Right hindlimb (tissue), 1 donor: ENCODE measurements at regions not wholly inside any gene's neighbourhood (a gene's known extent, or its start where the extent isn't known, plus 50 kb on each side); places are given as distances from the start of the nearest gene placed in this dataset.
"Not testable (repeated sequence)": the region's sequence is repeated elsewhere in the genome, so short reads cannot be mapped to it uniquely, and the experiment has no call there.

ENCODE experiments used
- DNase-seq: peaks from one replicate; pipeline ENCODE4 v3.0.0-alpha.2; 2018

DNA sequence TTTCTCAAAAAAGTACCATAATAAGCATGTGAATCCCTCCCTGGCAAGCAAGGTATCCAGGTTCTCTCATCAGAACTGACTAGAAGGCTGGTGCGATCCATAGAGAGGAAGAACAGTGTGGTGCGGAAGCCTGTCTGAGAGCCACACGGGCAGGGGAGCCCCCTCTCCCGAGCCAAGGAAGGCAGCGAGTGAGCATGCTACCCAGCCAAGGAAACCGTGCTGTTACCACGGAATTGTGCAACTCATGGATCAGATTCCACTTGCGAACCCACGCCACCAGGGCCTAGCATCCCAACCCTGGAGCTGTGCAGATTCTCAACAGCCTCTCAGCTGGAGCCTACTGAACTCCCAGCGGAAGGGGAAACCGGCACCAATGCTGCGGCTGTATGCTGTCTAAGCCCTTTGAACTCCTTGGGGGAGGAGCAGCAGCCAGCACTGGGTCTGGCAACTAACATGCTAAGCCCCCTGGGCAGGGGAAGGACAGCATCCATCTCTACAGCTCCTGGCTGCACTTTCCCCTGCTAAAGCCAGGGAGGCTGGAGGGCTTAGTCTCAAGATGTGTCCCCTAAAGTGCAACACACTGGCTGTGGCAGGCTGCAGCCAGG, 823.1 kb downstream of the EPHA4 start:
- DNase-seq: no peak

DNA sequence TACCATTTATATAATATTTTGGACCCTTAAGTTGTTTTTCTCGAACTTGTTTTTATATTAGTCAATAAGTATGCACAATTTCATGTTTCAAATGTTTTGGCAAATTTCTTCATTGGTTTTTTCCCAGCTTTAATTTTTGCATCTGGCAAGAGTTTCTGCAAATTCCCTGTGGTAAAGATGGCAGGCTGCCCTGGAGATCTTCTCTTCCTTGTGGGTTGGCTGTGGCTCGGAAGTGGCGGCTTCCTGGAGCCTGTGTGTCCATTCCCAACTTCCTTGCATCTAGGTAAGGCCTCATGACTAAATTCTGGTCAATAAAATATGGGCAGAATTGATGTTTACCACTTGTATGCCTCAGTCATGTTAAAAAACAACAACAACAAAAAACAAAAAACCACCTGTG, 818.6 kb downstream of the EPHA4 start:
- no peak for DNase-seq

DNA sequence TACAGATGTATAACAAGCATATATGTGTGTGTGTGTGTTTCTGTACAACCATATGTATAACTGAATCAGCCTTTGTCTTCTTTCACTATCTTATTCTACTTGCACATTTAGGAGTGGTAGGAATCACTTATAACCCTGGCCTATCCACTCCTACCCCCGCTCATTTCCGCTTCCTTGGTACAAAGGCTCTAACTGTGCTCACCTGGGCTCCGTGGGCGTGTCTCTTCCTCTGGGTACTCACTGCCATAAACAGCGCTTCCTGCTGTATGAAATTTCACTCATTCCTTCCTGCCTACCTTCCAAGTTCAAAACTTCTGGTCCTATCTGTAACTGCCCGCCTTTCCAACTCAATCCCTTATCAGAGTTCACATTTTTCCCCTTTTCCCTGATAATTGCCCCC, 815.5 kb downstream of the EPHA4 start:
- no peak for DNase-seq

DNA sequence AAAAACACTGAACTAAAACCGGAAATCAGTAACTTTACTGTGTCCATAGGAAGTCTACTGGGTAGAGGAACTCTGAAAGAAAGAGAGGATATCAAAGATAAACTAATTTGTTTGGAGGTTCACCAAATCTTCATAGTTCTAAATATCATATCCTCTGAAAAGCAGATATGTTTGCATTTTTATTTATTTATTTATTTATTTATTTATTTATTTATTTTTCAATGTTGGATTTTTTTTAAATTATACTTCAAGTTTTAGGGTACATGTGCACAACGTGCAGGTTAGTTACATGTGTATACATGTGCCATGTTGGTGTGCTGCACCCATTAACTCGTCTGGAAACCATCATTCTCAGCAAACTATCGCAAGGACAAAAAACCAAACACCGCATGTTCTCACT, 813.7 kb downstream of the EPHA4 start:
- not testable (repeated sequence) for DNase-seq

DNA sequence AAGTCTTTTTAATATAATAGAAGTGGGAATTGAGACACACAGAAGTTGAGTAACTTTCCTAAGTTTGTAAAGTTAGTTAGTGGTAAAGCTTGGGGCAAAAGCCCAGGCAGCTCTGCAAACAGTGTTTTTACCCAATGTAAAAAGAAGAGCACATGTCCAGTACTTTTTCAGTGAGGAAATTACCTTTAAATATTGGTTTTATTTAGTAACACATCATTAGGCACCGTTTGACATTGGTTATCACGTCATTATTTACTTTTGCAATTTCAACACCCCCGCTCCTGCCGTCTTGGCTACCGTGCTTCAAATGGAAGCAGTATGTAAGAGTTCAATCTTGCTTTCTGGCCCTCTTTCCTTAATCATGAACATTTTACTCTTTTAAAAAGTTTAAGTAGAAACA, 807.9 kb downstream of the EPHA4 start:
- peak; percentile 18 for DNase-seq

DNA sequence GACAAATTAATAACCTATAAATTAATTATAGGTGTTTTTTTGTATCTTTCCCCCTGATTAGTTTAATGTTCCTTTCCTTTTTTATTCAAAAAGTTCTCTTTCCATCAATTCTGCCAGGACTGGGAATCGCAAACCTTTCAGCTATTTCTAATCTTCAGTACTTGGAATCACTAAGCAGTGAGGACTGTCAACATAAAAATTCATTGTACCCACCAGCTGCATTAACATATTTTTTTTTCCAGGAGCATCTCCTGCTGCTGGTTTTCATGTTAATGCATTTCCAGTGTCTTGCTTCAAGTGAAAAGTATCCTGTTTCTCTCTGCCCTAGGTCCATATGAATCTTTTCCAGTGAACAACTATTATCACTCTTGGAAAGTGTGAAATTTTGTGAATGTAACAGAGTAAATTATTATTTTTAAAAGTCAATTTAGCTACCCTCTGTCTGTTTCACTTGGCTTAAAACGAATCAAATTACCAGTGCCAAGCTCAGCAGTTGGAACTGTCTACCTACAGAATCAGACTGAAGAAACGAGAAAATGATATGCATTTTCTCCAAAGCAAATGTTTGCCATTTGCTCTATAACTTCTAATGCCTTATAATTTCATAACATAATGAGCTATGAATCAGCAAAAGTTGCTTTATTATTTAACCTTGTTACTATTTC, 804.4 kb downstream of the EPHA4 start:
- no peak for DNase-seq

DNA sequence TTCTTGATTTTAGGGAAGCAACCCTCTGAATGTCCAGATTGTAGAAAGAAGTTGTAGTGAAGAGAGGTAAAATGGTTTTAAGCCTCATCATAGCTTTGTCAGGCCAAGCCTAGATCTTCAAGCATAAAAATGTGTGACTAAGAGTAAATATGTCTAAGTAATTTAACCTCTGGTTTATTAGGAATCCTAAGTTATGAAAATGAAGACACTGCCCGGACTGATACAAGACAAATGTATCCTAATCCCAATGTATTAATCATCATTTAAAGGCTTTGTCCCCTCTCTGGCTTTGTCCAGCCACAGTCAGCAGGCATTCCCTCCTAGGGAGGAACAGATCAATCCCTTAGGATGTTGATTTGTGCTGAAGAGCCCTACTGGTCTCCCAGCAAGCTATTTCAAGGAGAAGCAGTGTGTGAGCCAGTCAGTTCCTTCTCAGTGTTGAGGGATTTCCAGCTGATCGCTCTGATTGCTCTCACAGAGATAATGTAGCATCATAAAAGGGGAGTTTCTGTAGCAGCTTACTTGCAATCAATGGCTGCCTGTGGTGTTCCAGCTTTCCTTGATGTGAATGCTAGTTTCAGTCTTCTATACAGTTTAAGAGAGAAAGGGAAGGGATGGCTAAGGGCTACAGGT, 796.1 kb downstream of the EPHA4 start:
- DNase-seq: no peak

DNA sequence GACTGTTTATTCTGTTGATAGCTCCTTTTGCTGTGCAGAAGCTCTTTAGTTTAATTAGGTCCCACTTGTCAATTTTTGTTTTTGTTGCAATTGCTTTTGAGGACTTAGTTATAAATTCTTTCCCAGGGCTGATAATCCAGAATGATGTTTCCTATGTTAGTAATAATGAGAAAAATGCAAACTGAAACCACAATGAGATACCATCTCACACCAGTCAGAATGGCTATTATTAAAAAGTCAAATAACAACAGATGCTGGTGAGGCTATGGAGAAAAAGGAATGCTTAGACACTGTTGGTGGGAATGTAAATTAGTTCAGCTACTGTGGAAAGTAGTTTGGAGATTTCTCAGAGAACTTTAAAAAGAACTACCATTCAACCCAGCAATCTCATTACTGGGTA, 793.0 kb downstream of the EPHA4 start:
- not testable (repeated sequence) for DNase-seq

DNA sequence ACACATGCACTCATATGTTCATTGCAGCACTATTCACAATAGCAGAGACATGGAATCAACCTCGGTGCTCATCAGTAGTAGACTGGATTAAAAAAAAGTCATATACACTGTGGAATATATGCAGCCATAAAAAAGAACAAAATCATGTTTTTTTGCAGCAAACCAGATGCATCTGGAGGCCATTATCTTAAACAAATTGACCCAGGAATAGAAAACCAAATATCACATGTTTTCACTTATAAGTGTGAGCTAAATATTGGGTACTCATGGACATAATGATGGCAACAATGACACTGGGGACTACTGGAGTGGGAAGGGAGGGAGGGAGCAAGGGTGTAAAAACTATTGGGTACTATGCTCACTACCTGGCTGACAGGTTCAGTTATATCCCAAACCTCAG, 792.6 kb downstream of the EPHA4 start:
- no peak for DNase-seq

DNA sequence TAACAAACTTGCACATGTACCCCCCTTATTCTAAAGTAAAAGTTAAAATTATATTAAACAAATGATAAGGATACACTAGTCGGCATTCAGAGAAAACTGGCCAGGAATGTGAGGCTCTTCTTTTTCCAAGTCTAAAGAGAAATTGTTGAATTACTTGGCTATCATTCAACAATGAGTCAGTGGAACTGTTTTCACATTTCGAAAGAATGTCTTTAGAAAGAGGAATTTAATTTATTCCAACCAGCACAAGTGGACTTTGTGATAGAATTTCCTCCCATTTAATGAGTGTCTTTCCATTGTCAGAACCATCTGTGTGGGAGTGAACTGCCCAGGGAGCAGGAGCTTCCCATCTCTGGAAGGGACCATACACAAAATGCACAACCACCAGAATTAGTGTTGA, 792.2 kb downstream of the EPHA4 start:
- DNase-seq: peak; percentile 27

DNA sequence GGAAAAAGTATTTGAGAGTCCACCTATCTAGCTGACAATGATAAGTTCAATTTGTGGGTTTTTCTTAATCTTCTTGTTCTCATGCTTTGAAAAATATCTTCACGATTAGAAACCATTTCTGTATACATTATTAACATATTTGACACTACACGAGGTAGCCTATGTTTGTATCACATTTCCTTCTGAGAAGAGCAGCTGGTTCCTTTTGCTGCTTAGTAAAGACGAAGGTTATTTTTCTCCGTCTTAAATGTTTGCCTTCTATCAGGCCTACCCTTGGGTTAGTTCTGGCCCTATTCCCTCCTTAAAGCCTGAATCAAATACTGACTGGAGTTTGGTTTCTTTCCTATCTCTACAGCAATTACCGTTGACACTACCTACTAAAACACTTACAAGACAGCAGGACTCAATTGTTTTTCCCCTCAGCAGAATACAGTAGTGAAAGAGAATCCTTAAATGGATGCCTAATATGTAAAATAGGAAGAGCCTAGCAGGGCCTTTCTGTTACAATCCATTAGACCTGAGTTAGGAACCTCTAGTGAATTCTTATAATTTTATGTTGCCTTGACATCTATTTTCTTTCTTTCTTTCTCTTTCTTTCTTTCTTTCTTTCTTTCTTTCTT, 790.4 kb downstream of the EPHA4 start:
- no peak for DNase-seq

DNA sequence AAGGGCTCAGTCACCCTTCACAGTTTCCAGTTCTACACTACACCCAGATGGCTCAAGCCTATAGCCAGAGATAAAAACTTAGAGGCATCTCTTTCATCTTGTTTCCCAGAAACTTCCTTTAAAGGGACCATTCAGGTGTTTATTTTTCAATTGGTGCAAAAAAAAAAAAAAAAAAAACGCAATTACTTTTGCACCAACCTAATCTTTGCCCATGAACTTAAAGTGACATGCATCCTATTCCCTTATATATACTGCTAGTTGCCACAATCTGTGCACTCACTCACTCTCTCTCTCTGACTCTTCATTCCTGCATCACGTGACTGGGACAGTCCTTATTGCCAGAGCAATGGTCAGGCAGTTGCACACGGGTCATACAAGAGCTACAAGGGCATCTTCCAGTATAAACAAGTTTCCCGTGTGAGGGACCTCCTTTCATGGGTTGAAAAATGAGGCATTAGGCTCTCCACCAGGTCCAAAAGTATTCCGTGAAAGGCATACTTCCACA, 789.4 kb downstream of the EPHA4 start:
- no peak for DNase-seq

DNA sequence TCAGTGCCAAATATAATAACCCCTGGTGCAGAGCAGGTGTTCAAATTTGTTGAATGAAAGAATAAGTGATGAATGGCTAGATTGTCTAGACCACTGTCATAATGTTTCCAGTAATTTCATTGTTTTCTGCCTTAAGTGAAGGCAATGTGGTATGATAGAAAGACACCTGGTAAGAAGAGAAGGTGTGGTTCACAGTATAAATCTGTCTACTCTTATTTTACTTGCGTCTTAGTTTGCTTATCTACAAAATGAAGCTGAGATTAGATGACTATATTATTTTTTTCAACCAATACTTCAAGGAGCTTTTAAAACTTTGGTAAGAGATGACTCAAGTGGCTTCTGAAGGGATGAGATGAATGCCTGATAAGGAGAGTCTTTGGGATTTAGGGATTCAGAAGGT, 788.4 kb downstream of the EPHA4 start:
- no peak for DNase-seq

DNA sequence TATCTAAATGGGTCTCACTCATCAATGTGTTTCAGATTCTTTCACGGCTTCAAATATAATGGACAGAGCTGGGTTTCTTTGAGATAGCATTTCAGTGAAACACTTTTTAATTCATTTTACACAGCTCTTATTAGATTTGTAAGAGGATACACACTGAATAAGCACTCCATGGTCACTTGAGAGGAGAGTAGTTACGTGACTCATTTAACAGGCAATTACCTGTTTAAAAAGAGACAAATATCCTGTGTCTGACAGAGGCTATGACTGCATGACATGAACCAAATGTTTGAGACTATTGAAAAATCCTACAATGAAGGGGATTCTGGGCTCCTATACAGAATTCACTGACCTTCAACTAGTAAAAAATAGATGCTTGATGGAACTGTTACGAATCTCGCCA, 786.9 kb downstream of the EPHA4 start:
- no peak for DNase-seq

DNA sequence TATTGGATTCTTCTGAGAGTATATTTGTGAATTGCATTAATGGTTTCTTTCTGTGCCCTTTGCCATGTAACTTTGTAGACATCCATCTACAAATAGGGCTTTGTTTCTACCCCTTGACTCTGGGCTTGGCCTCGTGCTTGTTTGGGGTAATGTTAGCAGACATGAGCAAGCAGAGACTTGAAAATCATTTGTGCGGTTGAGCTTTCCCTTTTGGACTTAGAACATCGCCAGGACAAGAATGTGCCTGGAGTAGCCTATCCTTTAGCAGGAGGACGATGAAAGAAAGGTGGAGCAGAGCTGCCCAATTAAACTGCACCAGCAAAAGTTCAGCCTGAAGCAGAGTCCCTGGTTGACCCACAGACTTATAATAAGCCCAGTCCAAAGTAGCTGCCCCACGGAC, 785.9 kb downstream of the EPHA4 start:
- no peak for DNase-seq

DNA sequence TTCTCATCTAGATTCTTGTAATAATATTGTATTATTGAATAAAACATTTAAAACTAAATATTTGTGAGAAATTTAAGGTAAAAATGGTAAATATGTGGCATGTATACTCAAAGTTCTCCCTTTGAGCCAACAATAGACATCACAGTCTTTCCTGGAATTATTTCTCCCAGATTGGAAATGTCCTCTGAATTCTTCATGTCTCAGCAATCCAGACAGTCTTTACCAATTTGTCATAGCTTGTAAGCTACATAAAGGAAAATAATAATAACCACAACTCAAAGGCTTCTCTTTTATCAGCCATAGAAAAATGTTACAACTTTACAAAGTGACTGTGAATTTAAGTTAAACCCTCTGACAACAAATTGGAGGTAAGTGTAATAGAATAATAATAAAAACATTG, 784.9 kb downstream of the EPHA4 start:
- DNase-seq: no peak

DNA sequence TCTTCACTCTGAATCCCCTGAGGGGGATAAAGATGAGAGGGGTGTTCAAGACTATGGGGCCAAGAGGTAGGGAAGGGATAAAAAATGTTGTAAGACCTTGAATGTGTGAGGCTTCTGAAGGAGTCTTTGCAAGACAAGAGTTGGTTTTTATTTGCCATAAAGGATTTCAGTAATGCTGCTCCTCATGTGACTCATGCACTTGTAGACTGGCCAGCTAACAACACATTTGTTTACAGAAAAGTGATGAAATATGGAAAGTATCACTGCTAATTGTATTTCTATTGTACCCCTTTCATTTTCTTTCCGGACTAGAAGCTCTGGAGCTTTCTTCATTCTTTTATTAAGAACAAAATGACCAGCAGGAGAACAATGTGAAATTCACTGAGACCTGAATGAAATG, 782.1 kb downstream of the EPHA4 start:
- DNase-seq: no peak

DNA sequence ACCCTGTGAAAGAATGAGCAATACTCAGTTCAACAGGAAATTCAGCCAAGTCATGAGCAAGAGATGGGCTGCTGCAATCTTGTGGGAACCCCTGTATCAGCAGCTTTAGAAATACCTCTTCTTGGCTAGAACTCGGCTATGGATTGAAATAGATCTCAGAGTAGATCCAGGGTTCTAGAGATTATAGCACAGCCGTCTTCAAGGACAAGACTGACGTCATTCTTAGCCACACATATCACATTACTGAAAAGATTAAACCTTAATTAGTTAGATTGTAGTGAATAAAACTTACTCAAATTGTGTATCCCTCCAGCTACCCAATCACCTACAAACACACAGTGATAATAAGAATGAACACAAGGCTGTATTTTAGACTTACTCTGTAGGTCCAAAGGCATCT, 776.4 kb downstream of the EPHA4 start:
- DNase-seq: no peak

DNA sequence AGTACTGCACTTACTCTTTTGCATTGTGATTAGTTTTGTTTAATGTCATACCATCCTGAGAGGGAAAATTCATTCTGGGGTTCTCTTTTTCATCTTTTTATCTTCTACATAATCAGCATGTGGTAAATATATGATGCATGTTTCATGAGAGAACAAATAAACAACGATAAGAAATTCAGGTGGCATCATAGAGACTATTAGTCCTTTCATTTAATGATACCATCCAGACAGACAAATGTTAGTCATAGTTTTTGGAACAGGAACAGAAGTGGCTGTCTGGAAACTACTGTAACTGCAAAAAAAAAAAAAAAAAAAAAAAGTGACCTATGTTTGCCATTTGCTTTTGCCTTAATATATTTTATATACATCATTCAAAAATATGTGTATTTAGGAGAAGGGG, 761.0 kb downstream of the EPHA4 start:
- no peak for DNase-seq

DNA sequence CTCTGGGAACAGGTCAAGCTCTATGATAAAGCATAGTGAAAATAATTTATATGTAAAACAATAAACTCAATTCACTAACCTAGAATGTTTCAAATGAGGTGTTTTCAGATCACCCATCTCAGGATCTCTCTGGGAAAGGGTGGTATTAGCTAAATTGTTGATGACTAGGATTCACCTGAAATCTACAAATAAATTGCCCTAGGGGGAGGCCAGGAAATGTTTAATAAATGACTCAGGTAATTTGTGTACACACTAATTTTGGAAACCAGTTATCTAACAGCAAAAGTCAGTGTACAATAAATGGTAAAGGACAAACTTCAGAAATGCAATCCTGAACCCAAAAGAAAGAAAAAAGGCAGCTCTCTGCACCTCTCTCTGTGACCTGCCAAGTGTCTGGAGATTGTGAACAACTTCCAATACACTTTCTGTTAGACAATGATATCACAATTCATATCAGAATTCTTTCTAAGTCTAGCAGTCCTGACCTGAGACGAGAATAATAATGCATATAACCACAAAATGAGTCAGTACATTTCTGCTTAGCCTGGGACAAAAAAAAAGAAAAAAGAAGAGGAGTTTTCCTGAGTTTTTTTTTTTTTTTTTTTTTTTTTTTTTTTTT, 760.0 kb downstream of the EPHA4 start:
- no peak for DNase-seq

DNA sequence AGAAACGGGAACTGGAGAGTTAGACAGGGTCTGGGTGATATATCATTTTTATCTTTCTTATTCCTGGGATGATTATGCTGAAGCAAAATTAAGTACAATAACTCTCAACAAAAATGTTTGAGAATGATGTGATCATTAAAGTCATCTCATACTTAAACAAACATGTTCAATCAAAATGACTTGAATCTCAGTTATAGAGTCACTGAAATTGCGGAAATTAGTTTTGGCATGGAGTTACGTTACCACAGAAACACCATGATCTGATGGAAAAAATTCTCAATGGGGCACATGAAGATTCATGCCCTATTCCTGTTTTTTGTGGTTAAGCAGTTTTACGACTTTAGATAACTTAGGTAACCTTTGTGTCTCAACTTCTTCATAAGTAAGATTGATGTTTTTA, 757.7 kb downstream of the EPHA4 start:
- DNase-seq: no peak

DNA sequence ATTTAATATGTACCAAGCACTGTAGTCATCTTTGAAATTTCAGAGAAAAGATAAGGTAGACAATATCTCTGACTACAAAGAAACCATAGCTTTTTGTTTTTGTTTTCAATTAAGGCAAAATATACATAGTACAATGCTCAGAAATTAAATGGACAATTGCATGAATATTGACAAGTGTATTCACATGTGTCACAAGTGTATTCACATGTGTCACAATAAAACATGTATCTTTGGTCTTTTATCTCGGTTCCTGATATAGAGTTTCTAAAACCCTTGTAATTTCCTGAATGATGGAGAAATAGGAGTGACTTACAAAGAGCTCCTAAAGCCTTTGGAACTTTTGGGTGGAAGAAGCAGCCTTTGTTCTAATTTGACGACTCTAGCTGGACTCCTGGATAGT, 756.4 kb downstream of the EPHA4 start:
- no peak for DNase-seq

DNA sequence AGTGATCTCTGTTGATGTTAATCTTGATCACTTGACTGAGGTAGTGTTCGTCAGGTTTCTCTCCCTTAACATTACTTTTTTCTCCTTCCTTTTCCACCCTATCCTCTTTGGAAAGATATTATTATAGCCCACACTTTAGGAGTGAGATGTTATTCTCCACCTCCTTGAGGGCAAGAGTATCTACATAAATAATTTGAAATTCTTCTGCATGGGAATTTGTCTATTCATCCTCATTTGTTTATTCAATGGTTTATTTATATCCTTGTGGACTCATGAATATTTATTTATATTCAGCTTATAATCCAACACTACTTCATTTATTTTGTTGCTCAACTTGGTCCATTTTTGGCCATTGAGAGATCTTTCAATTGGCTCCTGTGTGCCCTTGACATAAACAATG, 750.4 kb downstream of the EPHA4 start:
- DNase-seq: no peak

DNA sequence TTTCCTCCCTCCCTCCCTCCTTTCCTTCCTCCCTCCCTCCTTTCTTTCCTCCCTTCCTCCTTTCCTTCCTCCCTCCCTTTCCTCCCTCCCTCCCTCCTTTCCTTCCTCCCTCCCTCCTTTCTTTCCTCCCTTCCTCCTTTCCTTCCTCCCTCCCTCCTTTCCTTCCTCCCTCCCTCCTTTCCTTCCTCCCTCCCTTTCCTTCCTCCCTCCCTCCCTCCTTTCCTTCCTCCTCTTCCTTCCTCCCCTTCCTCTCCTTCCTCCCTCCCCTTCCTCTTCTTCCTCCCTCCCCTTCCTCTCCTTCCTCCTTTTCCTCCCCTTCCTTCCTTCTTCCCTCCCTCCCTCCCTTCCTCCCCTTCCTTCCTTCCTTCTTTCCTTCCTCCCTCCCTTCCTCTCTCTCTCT, 748.5 kb downstream of the EPHA4 start:
- DNase-seq: not testable (repeated sequence)
